OCI-LY3 (cell line): ENCODE measurements at regions not wholly inside any gene's neighbourhood (a gene's known extent, or its start where the extent isn't known, plus 50 kb on each side); places are given as distances from the start of the nearest gene placed in this dataset.

Experiments used
- H2AFZ ChIP-seq: fragments of 200-600, 300-600 bp; shearing (Covaris generic); 2 replicates; pipeline ENCODE4 v1.6.0; 2014; ENCODE audit warnings: antibody characterized with exemption, low read depth, low read length
- H3K27ac ChIP-seq: fragments of 200-600, 300-600 bp; sonication (generic); 2 replicates; pipeline ENCODE4 v1.5.1; 2014; ENCODE audit warnings: mild to moderate bottlenecking, low read length, moderate library complexity, mixed read lengths
- H3K27me3 ChIP-seq: fragments of 200-600, 300-600 bp; sonication (generic); 2 replicates; pipeline ENCODE4 v1.6.1; 2014; ENCODE audit warnings: low read depth, low read length, mixed read lengths
- H3K36me3 ChIP-seq: fragments of 200-600, 300-600 bp; sonication (generic); replicated peaks from 2 replicates; pipeline ENCODE3; 2014; ENCODE audit warnings: low read depth, low read length, mixed read lengths
- H3K4me1 ChIP-seq: fragments of 300-600, 200-600 bp; sonication (generic); 2 replicates; pipeline ENCODE4 v1.6.1; 2014; ENCODE audit warnings: low read length, mixed read lengths
- H3K4me2 ChIP-seq: fragments of 200-600, 300-600 bp; sonication (generic); 2 replicates; pipeline ENCODE4 v1.6.1; 2014; ENCODE audit warnings: low read length, mixed read lengths
- H3K4me3 ChIP-seq: fragments of 300-600, 200-600 bp; sonication (generic); 2 replicates; pipeline ENCODE4 v1.5.1; 2014; ENCODE audit warnings: antibody characterized with exemption, mild to moderate bottlenecking, low read length, moderate library complexity
- H3K79me2 ChIP-seq: fragments of 300-600, 200-600 bp; shearing (Covaris generic); 2 replicates; pipeline ENCODE4 v1.6.1; 2014; ENCODE audit warnings: mild to moderate bottlenecking, low read length, mixed read lengths
- H3K9ac ChIP-seq: fragments of 300-600, 200-600 bp; shearing (Covaris generic); 2 replicates; pipeline ENCODE4 v1.6.0; 2014; ENCODE audit warnings: mild to moderate bottlenecking, low read length, moderate library complexity
- H3K9me3 ChIP-seq: fragments of 200-600, 300-600 bp; shearing (Covaris generic); 2 replicates; pipeline ENCODE4 v1.6.1; 2014; ENCODE audit warnings: low read length, mixed read lengths; ENCODE audit not compliant: insufficient read depth
- H4K20me1 ChIP-seq: fragments of 200-600, 300-600 bp; sonication (generic); 2 replicates; pipeline ENCODE4 v1.6.1; 2016; ENCODE audit warnings: low read length, mixed read lengths; ENCODE audit not compliant: insufficient read depth
- EZH2phosphoT487 ChIP-seq: fragments of 200-600 bp; shearing (Covaris generic); IDR thresholded peaks from 2 replicates; pipeline ENCODE4 v1.6.1; 2018; ENCODE audit warnings: antibody characterized with exemption, mixed run types, low read depth
- TF ChIP-seq, protein P1 (sequence below): fragments of 200-600, 300-600 bp; sonication (generic); IDR thresholded peaks from 2 replicates; pipeline ENCODE4 v1.5.1; 2014; ENCODE audit warnings: antibody characterized with exemption, low read length, low read depth

DNA sequence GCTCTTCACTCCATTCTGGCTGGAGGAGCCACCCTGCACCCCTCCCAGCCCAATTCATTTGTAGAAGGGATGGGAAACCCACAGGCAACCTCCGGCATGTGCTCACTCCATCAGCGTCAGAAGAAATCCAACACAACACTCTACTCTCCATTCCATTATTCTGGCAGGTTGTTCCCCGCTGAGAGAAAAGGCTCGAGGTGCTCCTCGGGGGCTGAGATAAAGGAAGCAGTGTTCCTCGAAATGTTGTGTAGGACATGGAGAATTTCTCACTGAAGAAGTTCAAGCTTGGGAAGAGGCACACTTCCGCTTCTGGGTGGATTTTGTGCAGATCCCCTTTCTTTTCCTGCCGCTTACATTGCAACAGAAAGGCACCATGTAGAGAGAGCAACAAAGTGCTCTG, 355.0 kb upstream of the CFAP20DC start:
- Histone ChIP-seq H3K9ac (no peak overlapping the region), H3K4me1 (peaks cover 22% of the 10 kb centered on the region), H3K79me2 (no peaks in the 10 kb centered on the region), H3K9me3 (no peaks in the 10 kb centered on the region), H3K36me3 (no peaks in the 10 kb centered on the region), H4K20me1 (no peaks in the 10 kb centered on the region), H3K4me3 (no peak overlapping the region), H3K27me3 (no peaks in the 10 kb centered on the region), H2AFZ (no peak overlapping the region), H3K27ac (no peak overlapping the region), H3K4me2 (no peak overlapping the region)
- TF ChIP-seq, protein P1, sequence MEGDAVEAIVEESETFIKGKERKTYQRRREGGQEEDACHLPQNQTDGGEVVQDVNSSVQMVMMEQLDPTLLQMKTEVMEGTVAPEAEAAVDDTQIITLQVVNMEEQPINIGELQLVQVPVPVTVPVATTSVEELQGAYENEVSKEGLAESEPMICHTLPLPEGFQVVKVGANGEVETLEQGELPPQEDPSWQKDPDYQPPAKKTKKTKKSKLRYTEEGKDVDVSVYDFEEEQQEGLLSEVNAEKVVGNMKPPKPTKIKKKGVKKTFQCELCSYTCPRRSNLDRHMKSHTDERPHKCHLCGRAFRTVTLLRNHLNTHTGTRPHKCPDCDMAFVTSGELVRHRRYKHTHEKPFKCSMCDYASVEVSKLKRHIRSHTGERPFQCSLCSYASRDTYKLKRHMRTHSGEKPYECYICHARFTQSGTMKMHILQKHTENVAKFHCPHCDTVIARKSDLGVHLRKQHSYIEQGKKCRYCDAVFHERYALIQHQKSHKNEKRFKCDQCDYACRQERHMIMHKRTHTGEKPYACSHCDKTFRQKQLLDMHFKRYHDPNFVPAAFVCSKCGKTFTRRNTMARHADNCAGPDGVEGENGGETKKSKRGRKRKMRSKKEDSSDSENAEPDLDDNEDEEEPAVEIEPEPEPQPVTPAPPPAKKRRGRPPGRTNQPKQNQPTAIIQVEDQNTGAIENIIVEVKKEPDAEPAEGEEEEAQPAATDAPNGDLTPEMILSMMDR: no peak
- no peak for TF ChIP-seq EZH2phosphoT487

- no peak overlapping the region for H3K9ac ChIP-seq
- TF ChIP-seq EZH2phosphoT487: no peak
- TF ChIP-seq, protein P1: no peak
- H2AFZ ChIP-seq: no peak overlapping the region
- no peaks in the 10 kb centered on the region for H3K36me3 ChIP-seq
- no peaks in the 10 kb centered on the region for H3K79me2 ChIP-seq
- H3K27ac ChIP-seq: no peak overlapping the region
- H3K9me3 ChIP-seq: no peaks in the 10 kb centered on the region
- peaks cover 22% of the 10 kb centered on the region for H3K4me1 ChIP-seq
- H3K4me3 ChIP-seq: no peak overlapping the region
- no peaks in the 10 kb centered on the region for H4K20me1 ChIP-seq
- H3K4me2 ChIP-seq: no peak overlapping the region
- no peaks in the 10 kb centered on the region for H3K27me3 ChIP-seq
Observed at GRCh38 chr3:59404064-59404463, 354.2 kb upstream of the CFAP20DC start.

GRCh38 chr3:59401924-59402323, 352.1 kb upstream of the CFAP20DC start:
- H3K4me1 ChIP-seq: peaks cover 17% of the 10 kb centered on the region
- no peak overlapping the region for H3K9ac ChIP-seq
- no peak overlapping the region for H2AFZ ChIP-seq
- no peaks in the 10 kb centered on the region for H3K9me3 ChIP-seq
- TF ChIP-seq, protein P1: no peak
- TF ChIP-seq EZH2phosphoT487: no peak
- no peak overlapping the region for H3K27ac ChIP-seq
- no peak overlapping the region for H3K4me3 ChIP-seq
- no peaks in the 10 kb centered on the region for H4K20me1 ChIP-seq
- peak overlapping the region; percentile 27 for H3K4me2 ChIP-seq
- H3K79me2 ChIP-seq: no peaks in the 10 kb centered on the region
- H3K27me3 ChIP-seq: no peaks in the 10 kb centered on the region
- H3K36me3 ChIP-seq: no peaks in the 10 kb centered on the region

- H3K79me2 ChIP-seq: no peaks in the 10 kb centered on the region
- no peak overlapping the region for H3K27ac ChIP-seq
Observed at GRCh38 chr3:59392116-59392515, 342.3 kb upstream of the CFAP20DC start.

More at GRCh38 chr3:59392116-59392515, 342.3 kb upstream of the CFAP20DC start:
- Histone ChIP-seq H3K4me1 (peaks cover 37% of the 10 kb centered on the region), H3K4me3 (no peak overlapping the region), H4K20me1 (no peaks in the 10 kb centered on the region), H3K4me2 (no peak overlapping the region), H3K27me3 (no peaks in the 10 kb centered on the region), H3K9ac (no peak overlapping the region), H3K9me3 (peaks cover 7% of the 10 kb centered on the region; the same call in 1 of the 2 replicates), H2AFZ (no peak overlapping the region), H3K36me3 (peaks cover 6% of the 10 kb centered on the region)
- TF ChIP-seq, protein P1: no peak
- no peak for TF ChIP-seq EZH2phosphoT487
